GM18520 (cell line): ENCODE measurements at regions not wholly inside any gene's neighbourhood (a gene's known extent, or its start where the extent isn't known, plus 50 kb on each side); places are given as distances from the start of the nearest gene placed in this dataset.
A peak's percentile ranks its signal among the peaks of the same experiment; 100 is the strongest.
"Not testable (repeated sequence)": the region's sequence is repeated elsewhere in the genome, so short reads cannot be mapped to it uniquely, and the experiment has no call there.

ENCODE experiments used
- ATAC-seq: cut with Tn5 transposase; IDR thresholded peaks from one replicate; pipeline ENCODE4 v1.9.1; 2021; ENCODE audit not compliant: unreplicated experiment

DNA sequence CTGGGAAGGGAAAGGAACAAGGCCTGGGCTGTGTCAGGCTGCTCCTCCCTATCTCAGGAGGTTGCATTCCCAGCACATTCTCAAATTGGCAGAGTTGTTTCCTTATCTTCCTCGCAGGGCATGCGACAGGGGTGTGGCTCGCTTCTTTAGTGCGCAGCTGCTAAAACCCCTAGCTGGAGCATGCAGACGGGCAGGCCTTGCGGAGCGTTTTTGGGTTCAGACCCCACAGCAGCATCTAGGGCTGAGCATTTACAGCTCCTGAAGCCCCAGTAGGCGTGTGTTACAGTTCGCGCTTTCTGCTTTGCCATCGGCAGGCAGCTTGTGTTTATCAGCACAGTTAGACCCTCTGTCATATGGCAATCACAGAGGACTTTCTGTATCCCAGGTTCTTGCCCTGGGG, 392.4 kb downstream of the TECRL start:
- ATAC-seq, result no peak

DNA sequence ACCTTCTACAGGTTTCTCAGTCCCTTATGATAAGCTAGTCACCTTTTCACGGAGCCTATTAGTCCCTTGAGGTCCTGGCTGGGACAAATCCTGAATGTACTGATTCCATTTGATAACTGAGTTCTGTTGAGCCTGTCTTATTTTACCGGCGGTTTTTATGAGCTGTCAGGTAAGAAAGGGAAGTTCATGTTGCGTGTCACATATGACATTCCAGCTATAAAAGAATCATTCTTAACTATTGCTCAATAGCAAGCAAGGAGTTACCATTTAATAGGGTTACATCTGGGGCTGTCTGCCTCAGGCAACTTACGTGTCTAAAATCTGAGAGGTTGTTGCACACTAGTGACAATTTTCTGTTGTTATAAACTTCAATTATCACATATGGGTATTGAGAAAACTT, 394.6 kb downstream of the TECRL start:
- no peak for ATAC-seq

DNA sequence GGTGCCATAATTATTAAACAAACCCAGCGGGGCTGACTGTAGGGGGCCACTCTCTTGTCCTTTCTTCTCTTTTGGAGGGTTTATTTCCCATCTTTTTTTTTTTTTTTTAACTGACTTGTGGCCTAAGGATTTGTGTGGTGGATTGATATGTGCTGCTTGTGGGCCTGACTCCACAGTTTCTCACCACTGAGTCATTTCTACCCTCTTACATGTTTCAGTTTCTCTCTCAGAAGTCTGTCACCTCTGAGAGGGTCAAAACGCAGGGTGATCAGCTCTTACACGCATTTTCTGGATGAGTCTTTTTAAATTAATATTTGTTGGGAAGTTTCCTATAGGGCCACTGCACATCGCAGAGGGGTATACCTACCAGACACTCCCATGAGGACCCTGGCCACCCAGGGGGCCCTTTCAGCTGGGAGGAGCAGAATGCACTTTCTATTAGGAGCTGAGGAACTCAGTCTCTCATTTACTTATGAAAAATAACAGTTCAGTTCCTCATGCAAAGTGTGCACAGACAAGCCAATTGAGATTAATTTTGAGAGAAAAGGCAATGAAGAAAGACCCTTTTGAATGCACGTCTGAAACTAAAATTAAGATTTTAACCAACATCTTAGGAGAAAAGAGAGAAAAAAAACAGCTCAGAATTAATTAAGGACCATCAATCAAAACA, 407.9 kb downstream of the TECRL start:
- peak; percentile 100 for ATAC-seq

DNA sequence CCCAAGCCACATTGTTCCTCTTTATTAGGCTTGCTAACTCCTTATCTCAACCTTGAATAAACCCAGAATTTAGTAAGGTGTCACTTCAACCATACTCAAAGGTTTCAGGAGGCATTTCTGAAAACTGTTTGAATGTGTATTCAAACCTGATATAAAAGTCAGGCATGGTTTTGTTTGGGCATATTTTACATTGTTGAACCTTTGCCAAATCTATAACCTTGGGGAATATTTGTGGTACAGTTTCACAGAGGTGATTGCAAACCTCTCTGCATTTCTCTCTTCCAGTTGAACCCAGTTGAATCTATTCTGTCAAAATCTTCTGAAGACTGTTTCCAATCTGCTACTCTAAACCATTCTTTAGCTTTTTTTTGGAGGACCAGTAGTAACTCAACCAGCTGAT, 409.0 kb downstream of the TECRL start:
- ATAC-seq, result no peak

DNA sequence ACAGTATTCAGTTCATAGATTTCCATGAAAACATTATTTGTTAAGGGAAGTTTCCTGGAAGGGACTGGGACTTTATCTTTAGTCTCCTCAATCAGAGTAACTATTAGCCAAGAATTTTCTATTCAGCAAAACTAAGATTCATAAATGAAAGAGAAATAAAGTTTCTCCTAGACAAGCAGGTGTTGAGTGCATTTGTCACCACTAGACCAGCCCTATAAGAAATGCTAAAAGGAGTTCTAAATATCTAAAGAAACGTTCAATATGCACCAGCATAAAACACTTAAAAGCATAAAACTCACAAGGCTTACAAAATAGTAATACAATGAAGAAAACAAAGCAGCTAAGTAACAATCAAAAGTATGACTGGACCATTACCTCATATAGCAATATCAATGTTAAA, 423.0 kb downstream of the TECRL start:
- ATAC-seq, result no peak

DNA sequence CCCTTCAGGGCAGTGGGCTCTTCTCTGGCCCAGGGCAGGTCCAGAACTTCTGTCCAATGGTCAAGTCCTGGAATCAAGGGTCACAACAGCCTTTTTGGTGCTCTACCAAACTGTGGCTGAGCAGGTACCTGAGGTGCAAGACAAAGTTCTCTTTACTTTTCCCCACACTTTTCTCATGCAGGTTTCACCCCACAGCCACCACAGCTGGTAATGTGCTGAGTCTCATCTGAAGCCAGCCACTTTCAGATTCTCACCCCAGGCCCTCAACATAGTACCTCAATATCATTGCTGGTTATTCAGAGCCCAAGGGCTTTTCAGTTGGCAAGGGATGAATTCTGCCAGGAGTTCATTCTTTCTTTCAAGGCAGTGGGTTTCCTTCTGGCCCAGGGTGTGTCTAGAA, 426.0 kb downstream of the TECRL start:
- ATAC-seq, result no peak

DNA sequence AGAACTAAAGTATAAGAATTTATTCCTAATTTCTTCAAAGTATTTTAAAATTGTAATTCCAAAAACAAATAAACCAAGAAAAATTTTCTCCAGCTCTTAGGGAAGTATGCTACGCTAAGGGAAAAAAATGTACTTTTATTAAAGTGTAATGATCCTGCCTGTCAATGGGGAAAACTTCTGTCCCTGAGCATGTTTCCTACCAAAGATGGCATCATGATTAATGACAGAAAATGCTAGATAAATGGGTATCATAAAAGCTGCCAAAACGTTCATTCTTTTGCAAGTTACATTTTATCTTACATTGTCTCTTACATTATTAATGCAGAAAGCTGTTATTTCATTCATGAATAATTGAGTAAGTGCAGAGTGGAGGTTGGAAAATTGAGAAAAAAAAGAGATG, 443.4 kb downstream of the TECRL start:
- no peak for ATAC-seq

DNA sequence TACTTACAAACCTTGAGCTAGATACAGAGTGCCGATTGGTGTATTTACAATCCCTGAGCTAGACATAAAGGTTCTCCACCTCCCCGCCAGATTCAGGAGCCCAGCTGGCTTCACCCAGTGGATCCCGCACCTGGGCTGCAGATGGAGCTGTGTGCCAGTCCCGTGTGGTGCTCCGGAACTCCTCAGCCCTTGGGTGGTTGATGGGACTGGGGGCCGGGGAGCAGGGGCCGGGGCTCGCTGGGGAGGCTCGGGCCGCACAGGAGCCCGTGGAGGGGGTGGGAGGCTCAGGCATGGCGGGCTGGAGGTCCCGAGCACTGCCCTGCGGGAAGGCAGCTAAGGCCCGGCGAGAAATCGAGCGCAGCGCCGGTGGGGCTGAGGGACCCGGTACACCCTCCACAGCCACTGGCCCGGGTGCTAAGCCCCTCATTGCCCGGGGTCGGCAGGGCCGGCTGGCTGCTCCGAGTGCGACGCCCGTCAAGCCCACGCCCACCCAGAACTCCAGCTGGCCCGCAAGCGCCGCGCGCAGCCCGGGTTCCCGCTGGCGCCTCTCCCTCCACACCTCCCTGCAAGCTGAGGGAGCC, 466.5 kb downstream of the TECRL start:
- not testable (repeated sequence) for ATAC-seq

DNA sequence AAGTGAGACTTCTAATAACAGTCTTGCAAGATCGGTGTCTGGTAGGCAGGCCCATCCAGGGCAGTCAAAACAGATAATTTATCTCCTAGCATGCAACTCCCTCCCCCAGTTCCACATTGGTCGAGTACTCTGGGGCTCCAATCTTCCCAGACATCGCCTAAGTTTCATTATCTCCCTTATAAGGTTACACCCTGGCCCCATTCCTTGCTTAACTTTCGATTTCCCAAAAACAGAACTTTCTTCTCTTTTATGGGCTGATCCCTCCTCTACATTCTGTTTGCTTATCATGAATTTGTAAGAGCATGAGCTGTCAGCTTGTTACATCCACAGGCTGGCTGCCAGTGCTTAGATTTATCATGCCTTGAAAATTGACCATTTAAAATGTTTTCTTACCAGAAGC, 471.3 kb downstream of the TECRL start:
- no peak for ATAC-seq

DNA sequence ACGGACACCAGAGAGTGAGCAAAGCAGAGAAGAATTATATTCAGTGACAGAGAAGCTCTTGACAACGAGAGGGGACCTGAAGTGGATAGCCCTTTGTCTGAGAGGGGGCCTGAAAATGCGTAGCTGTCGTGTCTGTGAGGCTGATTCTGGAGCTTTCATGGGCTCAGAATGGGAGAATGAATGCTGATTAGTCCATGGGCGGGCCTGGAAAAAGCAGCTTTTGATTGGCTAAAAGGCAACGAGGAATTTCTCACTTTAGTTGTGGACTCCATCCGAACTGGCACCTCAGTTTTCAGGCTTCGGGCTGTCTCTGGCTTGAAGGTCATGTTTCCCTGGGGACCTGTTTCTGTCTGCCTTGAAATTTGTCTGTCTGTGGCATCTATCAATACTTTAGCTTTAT, 487.1 kb downstream of the TECRL start:
- no peak for ATAC-seq

DNA sequence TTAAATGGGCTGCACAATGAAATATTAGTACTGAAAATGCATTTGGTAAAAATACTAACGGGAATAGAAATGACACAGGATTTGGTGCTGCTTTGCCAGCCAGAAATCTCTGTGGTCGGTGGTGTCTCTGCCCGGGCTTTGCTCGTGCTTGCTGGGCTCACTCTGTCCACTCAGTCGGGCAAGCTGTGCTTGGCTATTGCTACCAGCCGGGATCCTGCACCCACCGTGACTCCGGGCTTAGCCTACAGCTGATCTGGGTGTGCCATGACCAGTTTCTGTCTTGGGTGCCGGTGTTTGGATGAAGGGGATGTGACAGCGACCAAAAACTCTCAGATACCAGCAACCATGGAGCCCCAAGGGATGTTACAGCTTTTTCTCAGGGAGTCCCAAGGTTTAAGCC, 487.7 kb downstream of the TECRL start:
- no peak for ATAC-seq

DNA sequence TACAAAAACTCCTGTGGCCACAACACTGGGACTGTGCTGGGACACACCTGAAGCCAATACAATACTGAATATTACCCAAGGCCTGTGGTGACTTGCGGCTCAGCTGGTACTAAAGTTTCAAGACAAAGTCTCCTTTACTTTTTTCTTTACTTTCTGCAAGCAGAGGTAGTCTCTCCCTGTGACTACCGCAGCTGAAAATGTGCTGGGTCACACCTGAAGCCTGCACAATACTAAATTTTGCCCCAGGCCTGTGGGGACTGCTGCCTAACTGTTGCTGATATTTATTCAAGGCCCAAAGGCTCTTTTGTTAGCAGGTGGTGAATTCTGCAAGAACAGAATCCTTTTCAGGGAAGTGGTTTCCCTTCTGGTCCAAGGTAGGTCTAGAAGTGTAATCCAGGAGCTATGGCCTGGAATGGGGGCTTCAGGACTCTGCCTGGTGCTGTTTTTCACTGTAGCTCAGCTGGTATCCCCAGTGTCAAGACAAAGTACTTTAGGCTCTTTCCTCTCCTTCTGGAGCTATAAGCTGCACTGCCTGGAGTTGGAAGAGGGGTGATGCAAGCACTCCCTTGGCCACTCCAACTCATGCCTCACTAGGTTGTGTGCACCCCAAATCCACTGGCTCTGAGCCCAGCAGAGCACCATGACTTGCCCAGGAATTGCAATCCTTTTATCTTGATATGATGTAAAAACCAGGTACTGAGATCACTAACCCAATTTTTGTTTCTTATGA, 489.4 kb downstream of the TECRL start:
- ATAC-seq, result no peak

DNA sequence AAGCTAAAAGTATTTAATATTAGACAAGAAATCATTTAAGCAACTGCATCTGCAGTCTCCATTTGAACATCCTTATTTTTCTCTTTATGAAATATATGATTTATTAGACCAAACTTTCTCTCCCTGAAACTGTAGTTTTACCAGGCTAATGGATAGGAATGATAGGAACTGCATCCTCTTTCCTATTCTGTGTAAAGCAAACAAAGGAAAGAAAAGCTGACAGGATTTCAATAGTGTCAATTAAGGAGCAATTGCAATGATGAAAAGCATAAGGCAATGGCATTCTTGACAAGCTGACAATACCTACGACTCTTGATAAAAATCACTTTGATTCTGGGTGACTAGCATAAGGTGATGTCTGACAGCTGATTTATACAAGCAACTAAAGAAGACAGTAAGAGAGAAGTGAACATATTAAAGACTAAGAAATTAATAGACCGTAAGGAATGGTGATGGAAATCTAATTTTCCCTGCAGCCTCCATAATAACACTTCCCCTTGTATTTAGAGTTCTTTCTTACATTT, 502.5 kb downstream of the TECRL start:
- ATAC-seq, result no peak

DNA sequence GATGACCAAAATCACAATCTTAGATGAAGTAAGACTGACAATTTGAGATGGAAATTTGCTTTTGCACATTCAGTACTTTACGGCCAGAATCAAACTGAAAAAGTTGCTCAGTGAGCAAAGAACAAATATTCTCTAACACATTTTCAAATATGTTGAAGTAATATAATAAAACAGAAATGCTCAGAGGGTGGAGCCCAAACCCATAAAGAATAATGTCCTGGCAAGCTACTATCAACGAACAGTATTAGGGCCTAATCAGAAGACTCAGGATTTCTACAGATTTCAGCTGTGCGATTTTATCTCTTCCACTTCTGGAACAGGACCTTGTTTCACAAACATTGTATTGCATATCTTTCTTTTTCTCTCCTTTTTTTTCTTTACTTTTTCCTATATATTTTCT, 505.0 kb downstream of the TECRL start:
- no peak for ATAC-seq

DNA sequence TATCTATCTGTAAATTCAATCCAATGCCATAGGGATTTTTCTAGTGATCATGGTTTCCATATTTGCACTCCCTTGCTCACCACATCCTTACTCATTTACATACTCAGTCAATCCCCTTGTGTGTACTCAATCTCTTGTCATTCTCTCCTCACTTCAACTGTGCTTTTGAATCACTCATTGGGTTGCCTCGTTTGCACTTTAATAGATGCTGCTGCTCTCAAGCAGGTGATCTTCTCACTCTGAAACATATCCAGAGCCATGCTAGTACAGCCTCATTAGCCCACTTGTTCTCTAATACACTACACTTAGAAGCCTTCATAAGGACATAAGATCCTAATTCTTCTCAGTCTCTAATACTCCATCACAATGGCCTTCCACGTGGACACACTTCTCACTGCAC, 507.9 kb downstream of the TECRL start:
- no peak for ATAC-seq

DNA sequence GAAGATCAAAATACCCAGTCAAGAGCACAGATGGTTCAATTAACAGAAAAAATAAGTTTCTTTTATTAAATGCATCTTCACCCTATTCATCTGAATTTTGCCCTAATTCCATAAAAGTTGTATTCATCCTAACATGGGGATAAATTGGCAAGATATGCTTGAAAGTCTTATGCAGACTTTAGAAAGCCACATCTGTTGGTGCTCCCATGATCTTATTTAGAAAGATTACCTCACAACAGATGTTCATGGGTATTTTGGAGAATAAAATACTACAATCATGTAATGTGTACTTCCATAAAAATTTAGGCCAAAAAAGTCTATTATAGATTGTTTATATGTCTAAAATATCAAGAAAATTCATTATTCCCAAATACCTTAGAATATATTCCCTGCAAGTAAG, 510.3 kb downstream of the TECRL start:
- no peak for ATAC-seq

DNA sequence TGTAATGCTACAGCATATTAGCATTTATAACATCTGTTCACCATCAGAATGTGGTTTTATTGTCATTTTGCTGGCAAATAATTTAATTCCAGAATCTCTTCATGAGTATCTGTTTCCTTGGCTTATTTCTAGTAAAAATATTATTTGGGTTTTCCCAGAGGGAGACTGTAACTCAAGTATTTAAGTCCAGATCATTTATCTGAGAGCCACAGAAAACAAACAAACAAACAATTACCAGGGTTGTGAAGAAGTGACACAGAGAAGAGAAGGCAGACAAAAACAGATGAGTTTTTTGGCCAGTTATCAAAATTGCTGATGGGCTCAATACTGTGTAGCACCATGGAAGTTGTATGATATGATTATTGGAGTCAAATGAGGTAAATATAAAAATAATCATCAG, 515.1 kb downstream of the TECRL start:
- ATAC-seq, result no peak

DNA sequence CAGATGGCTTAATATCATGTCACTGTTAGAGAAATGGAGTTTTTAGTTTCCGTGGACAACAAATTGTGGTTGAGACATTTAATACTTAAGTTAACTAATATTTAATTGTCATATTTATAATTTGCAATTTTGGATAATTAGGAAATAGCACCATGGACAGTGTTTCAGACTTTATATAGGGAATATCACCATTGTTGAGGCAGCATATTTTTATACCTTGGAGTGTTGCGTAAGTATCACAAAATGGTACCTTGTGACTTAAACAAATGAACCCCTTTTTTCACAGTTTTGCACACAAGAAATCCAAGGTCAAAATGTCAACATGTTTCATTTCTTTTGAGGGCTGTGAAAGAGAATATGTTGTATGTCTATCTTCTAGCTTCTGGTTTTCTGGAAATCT, 539.9 kb downstream of the TECRL start:
- no peak for ATAC-seq

DNA sequence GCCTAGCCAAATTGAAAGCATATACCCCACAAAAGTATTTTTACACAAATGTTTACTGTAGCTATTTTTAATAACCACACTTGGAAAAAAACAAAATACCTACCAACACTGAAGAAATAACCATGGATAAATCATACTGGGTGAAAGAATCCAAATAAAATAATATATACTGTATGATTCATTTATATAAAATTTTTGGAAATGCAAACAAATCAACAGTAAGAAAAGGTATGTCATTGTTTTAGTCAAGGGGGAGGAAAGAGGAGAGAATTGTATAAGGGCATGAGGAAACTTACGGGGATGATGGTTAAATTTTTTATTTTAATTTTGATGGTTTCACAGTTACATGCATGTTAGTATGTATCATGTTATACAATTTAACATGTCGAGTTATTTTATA, 557.8 kb downstream of the TECRL start:
- ATAC-seq, result no peak

DNA sequence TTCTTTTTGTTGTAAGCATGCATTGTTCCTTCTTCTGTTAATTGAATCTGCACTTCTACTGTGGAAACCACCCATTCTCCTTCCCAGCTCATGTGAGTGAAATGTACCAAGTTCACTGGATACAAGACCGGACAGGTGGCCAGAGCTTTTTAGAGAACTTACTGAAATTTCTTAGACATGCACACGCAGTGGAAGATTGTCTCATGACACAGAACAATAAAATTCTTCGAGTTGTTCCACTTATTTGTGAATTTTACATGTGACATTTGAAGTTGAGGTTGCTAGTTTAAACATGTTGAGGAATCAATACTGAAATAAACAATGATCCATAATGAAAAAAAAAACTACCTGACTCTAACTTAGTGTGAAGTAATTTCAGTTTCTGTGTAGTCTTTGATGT, 568.0 kb downstream of the TECRL start:
- ATAC-seq, result no peak

DNA sequence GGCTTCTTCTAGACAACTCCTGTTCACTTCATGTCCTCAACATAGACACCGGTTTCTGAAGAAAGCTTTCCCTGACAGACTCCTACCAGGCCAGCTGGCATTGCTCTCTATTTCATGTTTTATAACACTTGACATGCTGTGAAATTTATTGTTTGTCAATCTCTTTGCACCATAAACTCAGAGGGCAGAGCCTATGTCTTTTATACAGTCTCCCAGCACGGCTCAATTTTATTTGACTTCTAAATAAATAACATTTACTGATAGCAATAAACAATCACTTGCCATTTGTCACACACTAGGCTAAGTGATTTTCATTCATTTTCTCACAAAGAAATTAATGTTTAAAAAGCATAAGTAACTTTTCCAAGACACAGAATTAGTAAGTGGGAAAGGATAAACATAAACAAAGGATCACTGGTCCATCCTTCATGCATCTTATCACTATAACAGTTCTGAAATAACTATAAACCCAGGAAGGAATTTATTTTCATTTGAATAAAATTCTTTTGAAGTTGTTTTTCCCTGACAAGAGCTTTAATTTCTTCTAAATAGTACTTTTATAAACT, 577.6 kb downstream of the TECRL start:
- no peak for ATAC-seq
